ENCODE measurements at regions not wholly inside any gene's neighbourhood (a gene's known extent, or its start where the extent isn't known, plus 50 kb on each side); places are given as distances from the start of the nearest gene placed in this dataset.

DNA sequence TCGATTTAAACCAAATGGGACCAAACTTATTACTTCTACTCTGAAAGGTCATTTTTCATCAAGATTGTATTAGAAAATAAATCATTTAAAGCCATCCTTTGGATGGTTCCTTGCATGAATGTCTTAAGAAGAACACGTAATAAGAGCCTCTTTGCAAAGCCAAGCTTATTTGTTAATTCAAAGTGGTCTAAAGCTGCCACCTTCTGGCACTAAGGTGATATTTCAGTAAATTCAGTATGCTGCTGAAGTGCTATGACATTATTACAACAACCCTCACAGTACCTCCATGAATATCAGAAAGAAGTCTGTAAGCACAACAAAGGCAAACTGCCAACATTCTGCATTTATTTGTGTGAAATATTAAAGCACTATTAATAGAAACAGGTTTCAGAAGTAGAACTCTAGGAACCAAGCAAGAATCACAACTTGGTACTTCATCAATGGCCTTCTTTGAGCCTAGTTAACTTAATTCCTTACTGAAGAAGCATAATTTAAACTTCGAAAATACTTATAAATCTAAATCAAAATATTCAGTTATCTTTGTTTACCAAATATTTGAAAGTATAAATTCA lies 53.1 kb upstream of the TYRP1 start:
- TF ChIP-seq POLR2A (IDR thresholded peaks at IDR 0.05; ENCODE audit: low read length) (no peak), GATA1 (IDR thresholded peaks at IDR 0.05; ENCODE audit: low read depth, low read length) (no peak)
